Activated naive CD8-positive, alpha-beta T cell treated with anti-CD3 and anti-CD28 coated beads, Interleukin-2, amount 10 ng/mL, durations not matched to agents 7 days and 5 days (primary cell): ENCODE measurements at regions not wholly inside any gene's neighbourhood (a gene's known extent, or its start where the extent isn't known, plus 50 kb on each side); places are given as distances from the start of the nearest gene placed in this dataset.

ENCODE experiments used
- ATAC-seq: fragments of 150-1000 bp; cut with Tn5 transposase; one replicate; pipeline ENCODE4 v1.10.0; 2021; ENCODE audit warnings: low read depth, moderate library complexity
- POLR2A ChIA-PET: fragments of 350-600 bp; sonication (Branson Sonifier 250); formaldehyde crosslinking; loops from one replicate; lab custom pipeline; 2021; ENCODE audit warnings: antibody characterized with exemption; lab: Charles Lee
- DNase-seq: peaks from one replicate; pipeline ENCODE4 v3.0.0; 2021
- H3K27ac Mint-ChIP-seq: one replicate; pipeline ENCODE4 v1.8.0; 2022; ENCODE audit warnings: mild to moderate bottlenecking, mixed read lengths
- H3K27me3 Mint-ChIP-seq: one replicate; pipeline ENCODE4 v1.8.0; 2022; ENCODE audit warnings: mild to moderate bottlenecking, moderate library complexity, mixed read lengths
- H3K36me3 Mint-ChIP-seq: one replicate; pipeline ENCODE4 v1.8.0; 2021; ENCODE audit warnings: mild to moderate bottlenecking, mixed read lengths
- H3K4me1 Mint-ChIP-seq: one replicate; pipeline ENCODE4 v1.8.0; 2021; ENCODE audit warnings: mixed read lengths
- H3K4me3 Mint-ChIP-seq: one replicate; pipeline ENCODE4 v1.8.0; 2022; ENCODE audit warnings: mild to moderate bottlenecking, moderate library complexity, mixed read lengths
- H3K9me3 Mint-ChIP-seq: one replicate; pipeline ENCODE4 v1.8.0; 2021; ENCODE audit warnings: mixed read lengths

DNA sequence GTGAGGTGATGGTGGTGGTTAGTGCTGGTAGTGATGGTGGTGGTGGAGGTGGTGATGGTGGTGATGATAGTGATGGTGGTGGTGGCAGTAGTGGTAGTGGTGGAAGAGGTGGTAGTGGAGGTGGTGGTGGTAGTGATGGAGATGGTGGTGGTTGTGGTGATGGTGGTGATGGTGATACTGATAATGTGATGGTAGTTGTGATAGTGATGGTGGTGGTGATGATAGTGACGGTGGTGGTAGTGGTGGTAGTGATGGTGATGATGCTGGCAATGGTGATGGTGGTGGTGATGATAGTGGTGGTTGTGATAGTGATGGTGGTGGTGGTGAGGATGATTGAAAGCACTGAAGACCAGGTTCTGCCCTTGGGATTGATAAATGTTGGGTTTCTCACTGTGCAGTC, 85.2 kb upstream of the SLC1A3 start:
- H3K27me3 Mint-ChIP-seq = peaks cover 2% of the 10 kb centered on the region
- POLR2A ChIA-PET = no interaction called here
- H3K27ac Mint-ChIP-seq = no peak overlapping the region
- H3K4me3 Mint-ChIP-seq = no peak overlapping the region
- no peak for DNase-seq
- ATAC-seq = no peak
- H3K4me1 Mint-ChIP-seq = peaks cover 2% of the 10 kb centered on the region
- H3K9me3 Mint-ChIP-seq = peaks cover 3% of the 10 kb centered on the region
- no peaks in the 10 kb centered on the region for H3K36me3 Mint-ChIP-seq

DNA sequence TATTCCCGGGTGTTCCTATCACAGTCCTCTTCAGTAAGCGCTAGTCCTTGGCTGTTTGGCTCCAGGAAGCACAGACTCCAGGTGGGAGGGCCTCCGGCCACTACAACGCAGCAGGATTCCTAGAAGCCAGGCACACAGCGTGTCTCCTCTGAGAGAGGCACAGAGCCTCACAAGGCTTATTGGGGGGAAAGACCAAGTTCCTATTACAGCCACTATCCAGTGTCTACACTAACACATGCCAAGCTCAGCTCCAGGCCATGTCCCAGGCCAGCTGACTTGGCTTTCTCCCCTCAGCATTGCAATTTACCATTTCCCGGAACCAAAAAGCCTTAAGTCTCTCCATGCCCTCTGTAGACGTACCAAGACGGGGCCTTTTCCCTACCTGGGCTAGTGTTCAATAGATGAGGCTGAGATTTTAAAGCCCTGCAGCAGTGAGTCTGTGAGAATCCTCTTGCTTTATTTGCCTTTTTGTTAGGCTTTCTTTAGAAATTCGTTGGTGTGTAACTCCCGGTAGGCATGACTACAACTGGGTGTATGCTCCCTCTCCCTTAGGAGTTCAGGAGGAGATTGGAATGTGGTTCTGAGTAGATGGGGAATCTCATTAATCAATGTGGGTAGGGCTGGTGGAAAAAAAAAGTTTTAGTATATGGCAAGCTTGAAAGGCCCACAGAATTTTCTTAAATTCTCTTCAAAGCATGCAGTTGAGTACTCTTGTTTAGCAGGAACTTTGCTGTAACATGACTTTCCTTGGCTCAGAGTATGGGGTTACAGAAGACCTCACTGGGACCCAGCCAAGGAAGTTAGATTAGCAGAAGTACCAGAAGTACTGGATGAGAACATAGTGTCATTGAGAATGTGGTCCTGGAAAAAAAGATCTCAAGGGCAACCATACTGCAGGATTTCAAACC, 84.3 kb upstream of the SLC1A3 start:
- peaks cover 2% of the 10 kb centered on the region for H3K27me3 Mint-ChIP-seq
- no peak for ATAC-seq
- H3K27ac Mint-ChIP-seq = no peak overlapping the region
- no peak for DNase-seq
- no peaks in the 10 kb centered on the region for H3K36me3 Mint-ChIP-seq
- POLR2A ChIA-PET = no interaction called here
- peaks cover 2% of the 10 kb centered on the region for H3K4me1 Mint-ChIP-seq
- H3K9me3 Mint-ChIP-seq = peaks cover 3% of the 10 kb centered on the region
- H3K4me3 Mint-ChIP-seq = no peak overlapping the region

DNA sequence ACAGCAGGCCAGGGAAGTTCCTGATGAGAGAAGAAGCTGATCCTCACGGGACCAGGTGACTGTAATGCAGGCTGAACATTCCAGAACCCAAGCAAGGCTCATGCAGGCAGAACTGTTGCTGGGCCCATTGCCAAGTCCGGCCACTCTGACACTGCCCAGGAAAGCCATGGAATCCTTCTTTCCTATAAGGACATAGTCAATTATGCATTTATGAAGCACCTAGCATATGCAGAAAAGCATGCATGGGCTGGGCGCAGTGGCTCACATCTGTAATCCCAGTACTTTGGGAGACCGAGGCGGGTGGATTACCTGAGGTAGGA, 83.7 kb upstream of the SLC1A3 start:
- Mint-ChIP-seq H3K27me3 (peaks cover 2% of the 10 kb centered on the region), H3K4me1 (peaks cover 2% of the 10 kb centered on the region), H3K4me3 (no peak overlapping the region), H3K27ac (no peak overlapping the region), H3K36me3 (no peaks in the 10 kb centered on the region), H3K9me3 (peaks cover 3% of the 10 kb centered on the region)
- DNase-seq (no peak), ATAC-seq (no peak)
- POLR2A ChIA-PET = no interaction called here

DNA sequence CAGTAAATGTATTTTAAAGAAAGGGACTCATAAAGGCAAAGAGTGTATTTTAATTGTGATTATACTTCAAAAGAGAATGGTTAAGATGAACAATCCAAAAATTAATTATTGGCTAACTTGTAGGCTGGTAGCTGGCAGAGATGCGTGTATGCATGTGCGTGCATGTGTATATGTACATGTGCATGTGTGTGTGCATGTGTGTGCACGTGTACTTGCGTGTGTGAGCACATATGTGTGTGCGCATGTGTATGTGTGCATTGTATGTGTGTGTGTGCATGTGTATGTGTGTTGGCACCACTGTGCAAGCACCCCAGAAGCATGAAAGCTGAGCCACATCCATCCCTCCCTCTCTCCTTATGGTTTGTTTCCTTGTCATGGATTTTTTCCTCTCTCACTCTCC, 83.0 kb upstream of the SLC1A3 start:
- peaks cover 3% of the 10 kb centered on the region for H3K9me3 Mint-ChIP-seq
- H3K27me3 Mint-ChIP-seq = peaks cover 1% of the 10 kb centered on the region
- no peaks in the 10 kb centered on the region for H3K36me3 Mint-ChIP-seq
- ATAC-seq (no peak), DNase-seq (no peak)
- no peak overlapping the region for H3K4me3 Mint-ChIP-seq
- H3K27ac Mint-ChIP-seq = no peak overlapping the region
- peaks cover 2% of the 10 kb centered on the region for H3K4me1 Mint-ChIP-seq
- POLR2A ChIA-PET = no interaction called here

DNA sequence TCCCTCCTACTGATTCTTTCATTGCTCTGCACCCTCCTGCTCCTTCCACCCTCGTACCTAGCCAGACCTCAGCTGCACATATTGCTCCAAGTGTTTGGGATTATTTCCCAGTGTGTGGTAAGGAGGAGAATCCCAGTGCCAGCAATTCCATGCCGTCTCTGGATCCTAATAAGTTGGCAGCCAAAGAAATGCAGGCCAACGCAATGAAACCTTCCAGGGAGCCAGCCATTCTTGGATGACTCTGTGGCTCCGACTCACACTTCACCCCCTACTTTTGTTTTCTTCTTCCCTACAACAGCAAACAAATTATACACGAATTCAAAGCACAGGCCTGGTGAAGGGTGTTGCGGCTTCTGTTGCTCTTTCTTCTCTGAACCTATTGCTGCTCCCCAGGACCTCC, 82.5 kb upstream of the SLC1A3 start:
- ATAC-seq = no peak
- Mint-ChIP-seq H3K4me3 (no peak overlapping the region), H3K27ac (no peak overlapping the region), H3K27me3 (no peaks in the 10 kb centered on the region), H3K9me3 (peaks cover 3% of the 10 kb centered on the region), H3K36me3 (no peaks in the 10 kb centered on the region), H3K4me1 (peaks cover 2% of the 10 kb centered on the region)
- POLR2A ChIA-PET = no interaction called here
- no peak for DNase-seq

DNA sequence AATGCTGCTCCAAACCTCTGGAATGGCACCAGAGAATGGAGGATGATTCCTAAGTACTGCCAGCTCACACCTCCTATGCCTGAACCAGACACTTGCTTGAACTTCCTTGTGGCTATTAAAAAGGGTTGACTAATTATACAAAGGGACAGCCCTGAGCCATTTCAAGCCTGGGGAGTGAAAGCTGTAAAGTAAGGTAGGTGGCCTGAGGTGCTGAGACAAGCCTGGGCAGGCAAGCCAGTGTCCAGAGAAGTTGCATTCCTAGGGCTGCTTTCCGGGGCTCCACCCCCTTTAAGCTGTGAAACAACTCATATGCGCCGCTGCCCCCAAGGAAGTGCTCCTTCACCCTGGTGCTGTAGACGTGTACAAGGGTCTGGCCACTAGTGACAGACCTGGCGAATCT, 79.9 kb upstream of the SLC1A3 start:
- Mint-ChIP-seq H3K27me3 (peaks cover under 1% of the 10 kb centered on the region), H3K27ac (no peak overlapping the region), H3K4me3 (no peak overlapping the region), H3K4me1 (no peaks in the 10 kb centered on the region), H3K9me3 (no peaks in the 10 kb centered on the region), H3K36me3 (no peaks in the 10 kb centered on the region)
- POLR2A ChIA-PET = no interaction called here
- ATAC-seq = no peak
- no peak for DNase-seq

GRCh38 chr5:36528588-36528987, 77.8 kb upstream of the SLC1A3 start:
- no peak for DNase-seq
- Mint-ChIP-seq H3K27me3 (peaks cover 9% of the 10 kb centered on the region), H3K27ac (no peak overlapping the region), H3K36me3 (no peaks in the 10 kb centered on the region), H3K4me1 (no peaks in the 10 kb centered on the region), H3K4me3 (no peak overlapping the region), H3K9me3 (no peaks in the 10 kb centered on the region)
- ATAC-seq = no peak
- POLR2A ChIA-PET = no interaction called here

DNA sequence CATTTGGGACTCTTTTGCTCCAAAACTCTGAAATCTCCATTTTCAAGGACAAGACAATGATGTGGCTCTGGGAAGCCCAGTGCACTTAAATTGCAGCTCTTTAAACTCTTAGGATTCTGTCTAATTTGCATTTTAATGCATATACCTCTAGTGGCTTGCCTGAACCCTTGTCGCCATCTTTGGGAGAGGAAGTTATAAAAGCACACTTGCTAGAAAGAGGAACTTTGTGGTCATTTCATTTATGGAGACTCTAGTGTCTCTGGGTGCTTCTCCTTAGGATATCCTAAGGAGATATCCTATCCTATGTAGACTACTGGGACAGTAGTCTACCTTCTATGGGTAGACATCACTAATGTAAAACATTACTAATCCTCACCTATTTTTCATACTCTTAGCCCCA, 77.3 kb upstream of the SLC1A3 start:
- H3K27me3 Mint-ChIP-seq = peaks cover 9% of the 10 kb centered on the region
- no peak overlapping the region for H3K4me3 Mint-ChIP-seq
- POLR2A ChIA-PET = no interaction called here
- DNase-seq (no peak), ATAC-seq (no peak)
- H3K27ac Mint-ChIP-seq = no peak overlapping the region
- H3K9me3 Mint-ChIP-seq = no peaks in the 10 kb centered on the region
- H3K4me1 Mint-ChIP-seq = no peaks in the 10 kb centered on the region
- no peaks in the 10 kb centered on the region for H3K36me3 Mint-ChIP-seq

DNA sequence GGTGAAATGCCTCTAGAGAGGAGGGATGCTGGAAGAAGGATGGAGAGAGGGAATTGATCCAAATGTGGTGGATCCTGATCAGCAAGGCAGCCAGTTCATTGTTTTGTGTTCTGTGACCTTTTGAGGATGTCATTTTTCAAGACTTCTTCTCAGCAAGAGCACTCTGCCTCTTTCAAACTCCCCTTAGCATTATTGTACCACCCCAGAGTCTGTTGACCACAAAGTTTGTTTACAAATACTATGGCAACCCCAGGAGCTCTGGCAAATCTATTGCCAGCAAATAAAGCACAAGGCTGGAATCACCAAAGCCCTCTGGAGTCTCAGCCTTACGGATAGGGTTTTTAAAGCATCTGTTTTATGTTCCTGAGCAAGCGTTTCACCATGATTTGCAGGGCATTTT, 76.2 kb upstream of the SLC1A3 start:
- H3K4me1 Mint-ChIP-seq = no peaks in the 10 kb centered on the region
- H3K27ac Mint-ChIP-seq = no peak overlapping the region
- no peak for DNase-seq
- peaks cover 9% of the 10 kb centered on the region for H3K27me3 Mint-ChIP-seq
- no peak for ATAC-seq
- H3K9me3 Mint-ChIP-seq = no peaks in the 10 kb centered on the region
- POLR2A ChIA-PET = no interaction called here
- H3K4me3 Mint-ChIP-seq = no peak overlapping the region
- H3K36me3 Mint-ChIP-seq = no peaks in the 10 kb centered on the region

DNA sequence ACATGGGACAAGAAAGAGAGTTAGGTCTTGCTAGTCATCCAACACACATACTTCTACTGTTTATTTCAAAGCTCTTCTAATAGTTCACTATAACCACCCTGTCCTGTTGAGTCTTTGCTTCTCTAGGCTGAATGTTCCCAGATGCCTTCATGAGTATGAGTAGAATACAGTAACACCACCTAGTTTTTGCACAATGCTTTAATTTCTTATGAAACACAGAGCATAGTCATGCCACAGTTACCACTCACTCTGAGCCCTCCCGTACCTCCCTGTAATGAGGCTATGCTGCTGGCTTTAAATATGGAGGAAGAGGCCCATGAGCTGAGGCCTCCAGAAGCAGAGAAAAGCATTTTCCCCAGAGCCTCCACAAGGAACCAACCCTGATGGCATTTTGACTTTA, 75.0 kb upstream of the SLC1A3 start:
- H3K27ac Mint-ChIP-seq = no peak overlapping the region
- POLR2A ChIA-PET = no interaction called here
- ATAC-seq = no peak
- peaks cover 11% of the 10 kb centered on the region for H3K27me3 Mint-ChIP-seq
- H3K9me3 Mint-ChIP-seq = no peaks in the 10 kb centered on the region
- no peak overlapping the region for H3K4me3 Mint-ChIP-seq
- H3K36me3 Mint-ChIP-seq = no peaks in the 10 kb centered on the region
- no peaks in the 10 kb centered on the region for H3K4me1 Mint-ChIP-seq
- no peak for DNase-seq

- no peak overlapping the region for H3K27ac Mint-ChIP-seq
- no peaks in the 10 kb centered on the region for H3K36me3 Mint-ChIP-seq
- H3K4me1 Mint-ChIP-seq = no peaks in the 10 kb centered on the region
- ATAC-seq (no peak), DNase-seq (no peak)
- no peaks in the 10 kb centered on the region for H3K9me3 Mint-ChIP-seq
- H3K27me3 Mint-ChIP-seq = peaks cover 11% of the 10 kb centered on the region
- no peak overlapping the region for H3K4me3 Mint-ChIP-seq
- POLR2A ChIA-PET = no interaction called here
Measured at GRCh38 chr5:36535378-36535777, 71.0 kb upstream of the SLC1A3 start.

GRCh38 chr5:36535859-36536615, 70.4 kb upstream of the SLC1A3 start:
- H3K27ac Mint-ChIP-seq = no peak overlapping the region
- no peaks in the 10 kb centered on the region for H3K4me1 Mint-ChIP-seq
- ATAC-seq (no peak), DNase-seq (no peak)
- H3K9me3 Mint-ChIP-seq = no peaks in the 10 kb centered on the region
- H3K27me3 Mint-ChIP-seq = peaks cover 11% of the 10 kb centered on the region
- POLR2A ChIA-PET = no interaction called here
- H3K36me3 Mint-ChIP-seq = no peaks in the 10 kb centered on the region
- H3K4me3 Mint-ChIP-seq = no peak overlapping the region

DNA sequence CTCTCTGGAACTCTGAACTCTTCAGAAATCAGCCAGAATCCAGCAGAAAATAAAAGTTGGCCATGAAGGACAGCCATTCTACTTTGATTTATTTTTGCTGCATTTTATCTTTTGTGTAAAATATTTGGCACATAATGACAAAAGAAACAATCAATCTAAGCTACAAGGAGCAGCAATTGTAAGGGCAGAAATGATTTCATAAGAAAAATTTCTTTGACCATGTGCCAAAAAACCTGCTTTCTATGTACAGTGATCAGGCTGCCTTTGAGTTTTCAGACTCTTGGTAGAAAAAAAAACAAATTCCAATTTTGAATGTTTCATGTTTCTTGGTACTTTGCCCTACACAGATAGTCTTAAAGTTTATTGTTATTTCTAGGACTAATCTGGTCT, 69.8 kb upstream of the SLC1A3 start:
- no peaks in the 10 kb centered on the region for H3K4me1 Mint-ChIP-seq
- no peak for DNase-seq
- H3K27me3 Mint-ChIP-seq = peaks cover 10% of the 10 kb centered on the region
- no peak overlapping the region for H3K27ac Mint-ChIP-seq
- H3K4me3 Mint-ChIP-seq = no peak overlapping the region
- no peaks in the 10 kb centered on the region for H3K9me3 Mint-ChIP-seq
- POLR2A ChIA-PET = no interaction called here
- H3K36me3 Mint-ChIP-seq = no peaks in the 10 kb centered on the region
- ATAC-seq = no peak

GRCh38 chr5:36537724-36538123, 68.7 kb upstream of the SLC1A3 start:
- DNase-seq = no peak
- no peaks in the 10 kb centered on the region for H3K36me3 Mint-ChIP-seq
- POLR2A ChIA-PET = no interaction called here

More at GRCh38 chr5:36537724-36538123, 68.7 kb upstream of the SLC1A3 start:
- Mint-ChIP-seq H3K27me3 (peaks cover 7% of the 10 kb centered on the region), H3K27ac (no peak overlapping the region), H3K4me1 (no peaks in the 10 kb centered on the region), H3K4me3 (no peak overlapping the region), H3K9me3 (no peaks in the 10 kb centered on the region)
- no peak for ATAC-seq
